ENCODE measurements at regions not wholly inside any gene's neighbourhood (a gene's known extent, or its start where the extent isn't known, plus 50 kb on each side); places are given as distances from the start of the nearest gene placed in this dataset.

GRCh38 chr1:83765125-83765524 is 233.8 kb downstream of the TTLL7 start:
- TF ChIP-seq CTCF (conservative IDR thresholded peaks at IDR 0.05; ENCODE audit: low read depth, low read length) (no peak), RAD21 (IDR thresholded peaks at IDR 0.05; ENCODE audit: low read length) (no peak), POLR2A (IDR thresholded peaks at IDR 0.05; ENCODE audit: low read depth, low read length) (no peak), BHLHE40 (IDR thresholded peaks at IDR 0.05; ENCODE audit: low read depth, low read length) (no peak), SMC3 (IDR thresholded peaks at IDR 0.05; ENCODE audit: low read depth, low read length) (no peak), RFX5 (IDR thresholded peaks at IDR 0.05; ENCODE audit: low read depth, low read length) (no peak), MAFK (IDR thresholded peaks at IDR 0.05; ENCODE audit: low read depth, low read length) (no peak)
- TF ChIP-seq, protein P1, sequence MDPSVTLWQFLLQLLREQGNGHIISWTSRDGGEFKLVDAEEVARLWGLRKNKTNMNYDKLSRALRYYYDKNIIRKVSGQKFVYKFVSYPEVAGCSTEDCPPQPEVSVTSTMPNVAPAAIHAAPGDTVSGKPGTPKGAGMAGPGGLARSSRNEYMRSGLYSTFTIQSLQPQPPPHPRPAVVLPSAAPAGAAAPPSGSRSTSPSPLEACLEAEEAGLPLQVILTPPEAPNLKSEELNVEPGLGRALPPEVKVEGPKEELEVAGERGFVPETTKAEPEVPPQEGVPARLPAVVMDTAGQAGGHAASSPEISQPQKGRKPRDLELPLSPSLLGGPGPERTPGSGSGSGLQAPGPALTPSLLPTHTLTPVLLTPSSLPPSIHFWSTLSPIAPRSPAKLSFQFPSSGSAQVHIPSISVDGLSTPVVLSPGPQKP (IDR thresholded peaks at IDR 0.05; ENCODE audit: borderline replicate concordance, low read depth, low read length) = no peak
